SK-N-SH (cell line): ENCODE measurements at regions not wholly inside any gene's neighbourhood (a gene's known extent, or its start where the extent isn't known, plus 50 kb on each side); places are given as distances from the start of the nearest gene placed in this dataset.

Source experiments
- CTCF ChIP-seq: fragments of 200-600 bp; sonication (generic); IDR thresholded peaks from 2 replicates; pipeline ENCODE4 v1.6.1; 2017; ENCODE audit warnings: antibody characterized with exemption, mild to moderate bottlenecking, moderate library complexity
- POLR2AphosphoS5 ChIP-seq: IDR thresholded peaks from 2 replicates; pipeline ENCODE4 v1.6.1; 2012; ENCODE audit warnings: low read depth, low read length
- USF1 ChIP-seq: IDR thresholded peaks from 2 replicates; pipeline ENCODE4 v1.4.0; 2012; ENCODE audit warnings: low read depth, borderline replicate concordance

- TF ChIP-seq POLR2AphosphoS5, result no peak
- no peak for TF ChIP-seq CTCF
- TF ChIP-seq USF1, result no peak
Observed at GRCh38 chr6:131354356-131354755, 218.7 kb upstream of the ARG1 start.
